ENCODE measurements at regions not wholly inside any gene's neighbourhood (a gene's known extent, or its start where the extent isn't known, plus 50 kb on each side); places are given as distances from the start of the nearest gene placed in this dataset.

DNA sequence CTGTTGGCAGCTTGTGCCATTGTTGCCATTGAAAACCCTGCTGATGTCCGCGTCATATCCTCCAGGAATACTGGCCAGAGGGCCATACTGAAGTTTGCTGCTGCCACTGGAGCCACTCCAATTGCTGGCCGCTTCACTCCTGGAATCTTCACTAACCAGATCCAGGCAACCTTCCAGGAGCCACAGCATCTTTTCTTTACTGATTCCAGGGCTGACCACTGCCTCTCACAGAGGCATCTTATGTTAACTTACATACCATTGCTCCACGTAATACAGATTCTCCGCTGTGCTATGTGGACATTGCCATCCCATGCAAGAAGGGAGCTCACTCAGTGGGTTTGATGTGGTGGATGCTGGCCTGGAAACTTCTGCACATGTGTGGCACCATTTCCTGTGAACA lies 221.8 kb upstream of the FAM83B start:
- no peak for TF ChIP-seq ZNF274 (IDR thresholded peaks at IDR 0.05; ENCODE audit: low read depth, low read length)
- no peak for TF ChIP-seq YY1 (IDR thresholded peaks at IDR 0.05; ENCODE audit: insufficient read depth, insufficient read length)
- TF ChIP-seq SUZ12 (IDR thresholded peaks at IDR 0.05; ENCODE audit: extremely low read depth, insufficient read depth, insufficient read length): no peak

All from NT2/D1 (cell line).